GM12891 (cell line): ENCODE measurements at regions not wholly inside any gene's neighbourhood (a gene's known extent, or its start where the extent isn't known, plus 50 kb on each side); places are given as distances from the start of the nearest gene placed in this dataset.

Experiments used
- DNase-seq: peaks from one replicate; pipeline ENCODE4 v3.0.0; 2011; ENCODE audit warnings: low spot score; ENCODE audit not compliant: insufficient read length
- FAIRE-seq: peaks from 2 replicates; lab custom pipeline; 2011; peaks lifted over from hg19 to GRCh38; lab: Jason Lieb, UNC
- PAX5 ChIP-seq: IDR thresholded peaks from 2 replicates; pipeline ENCODE4 v1.6.1; 2011; ENCODE audit warnings: low read length, moderate library complexity, mild to moderate bottlenecking; ENCODE audit not compliant: insufficient read depth, severe bottlenecking
- POLR2A ChIP-seq: IDR thresholded peaks from 2 replicates; pipeline ENCODE4 v1.6.1; 2011; ENCODE audit warnings: low read depth, low read length, control low read depth
- POLR2AphosphoS5 ChIP-seq: IDR thresholded peaks from 2 replicates; pipeline ENCODE4 v1.6.1; 2011; ENCODE audit warnings: low read depth, low read length, control low read depth
- POU2F2 ChIP-seq: IDR thresholded peaks from 2 replicates; pipeline ENCODE4 v1.6.1; 2011; ENCODE audit warnings: low read depth, mild to moderate bottlenecking, control low read depth, low read length, moderate library complexity
- SPI1 ChIP-seq: IDR thresholded peaks from 2 replicates; pipeline ENCODE4 v1.6.1; 2011; ENCODE audit warnings: low read depth, low read length, control low read depth
- TAF1 ChIP-seq: IDR thresholded peaks from 2 replicates; pipeline ENCODE4 v1.6.1; 2011; ENCODE audit warnings: low read depth, low read length, control low read depth

- no peak for DNase-seq
- TF ChIP-seq SPI1, result no peak
- no peak for TF ChIP-seq POLR2AphosphoS5
- TF ChIP-seq POLR2A, result no peak
- TF ChIP-seq TAF1, result no peak
- TF ChIP-seq PAX5, result no peak
- TF ChIP-seq POU2F2, result no peak
- FAIRE-seq, result no peak
These were observed 154.2 kb upstream of the LINGO1 start for GRCh38 chr15:77786956-77787355.

GRCh38 chr15:77786181-77786890, 153.6 kb upstream of the LINGO1 start:
- DNase-seq, result no peak
- no peak for FAIRE-seq
- no peak for TF ChIP-seq POLR2AphosphoS5
- TF ChIP-seq SPI1, result no peak
- TF ChIP-seq TAF1, result no peak
- TF ChIP-seq POLR2A, result no peak
- no peak for TF ChIP-seq PAX5
- TF ChIP-seq POU2F2, result no peak

GRCh38 chr15:77784361-77785292, 151.9 kb upstream of the LINGO1 start:
- TF ChIP-seq POLR2AphosphoS5, result no peak
- FAIRE-seq (no peak), DNase-seq (peak; percentile 60)

GRCh38 chr15:77783636-77784035, 150.9 kb upstream of the LINGO1 start:
- DNase-seq, result no peak
- TF ChIP-seq POLR2AphosphoS5 (no peak), POLR2A (no peak), TAF1 (no peak), SPI1 (no peak), POU2F2 (no peak)
- no peak for FAIRE-seq

GRCh38 chr15:77782691-77783090, 150.0 kb upstream of the LINGO1 start:
- no peak for TF ChIP-seq TAF1
- TF ChIP-seq POLR2A, result no peak
- no peak for TF ChIP-seq POLR2AphosphoS5
- TF ChIP-seq PAX5, result no peak
- no peak for TF ChIP-seq SPI1
- no peak for TF ChIP-seq POU2F2
- no peak for FAIRE-seq
- no peak for DNase-seq

- DNase-seq (no peak), FAIRE-seq (no peak)
- TF ChIP-seq POLR2AphosphoS5, result no peak
- no peak for TF ChIP-seq PAX5
- TF ChIP-seq TAF1, result no peak
- no peak for TF ChIP-seq SPI1
- no peak for TF ChIP-seq POU2F2
- TF ChIP-seq POLR2A, result no peak
These were observed 149.2 kb upstream of the LINGO1 start for GRCh38 chr15:77781946-77782240.

- DNase-seq, result no peak
- no peak for FAIRE-seq
- TF ChIP-seq PAX5 (no peak), POLR2A (no peak), POLR2AphosphoS5 (no peak), TAF1 (no peak), SPI1 (no peak), POU2F2 (no peak)
These were observed 148.6 kb upstream of the LINGO1 start for GRCh38 chr15:77781151-77781945.

GRCh38 chr15:77778802-77779201, 146.1 kb upstream of the LINGO1 start:
- DNase-seq (no peak), FAIRE-seq (no peak)
- TF ChIP-seq PAX5, result no peak
- no peak for TF ChIP-seq POLR2AphosphoS5
- TF ChIP-seq TAF1, result no peak
- TF ChIP-seq POLR2A, result no peak
- no peak for TF ChIP-seq SPI1
- TF ChIP-seq POU2F2, result no peak

GRCh38 chr15:77775837-77776236, 143.1 kb upstream of the LINGO1 start:
- TF ChIP-seq POLR2A, result no peak
- no peak for TF ChIP-seq SPI1
- no peak for TF ChIP-seq POLR2AphosphoS5
- TF ChIP-seq TAF1, result no peak
- TF ChIP-seq PAX5, result no peak
- TF ChIP-seq POU2F2, result no peak
- no peak for FAIRE-seq
- no peak for DNase-seq
